IPS-15b (cell line): ENCODE measurements at regions not wholly inside any gene's neighbourhood (a gene's known extent, or its start where the extent isn't known, plus 50 kb on each side); places are given as distances from the start of the nearest gene placed in this dataset.

ENCODE experiments used
- H3K27me3 ChIP-seq: one replicate; pipeline ENCODE4 v1.6.1; 2013; ENCODE audit warnings: low read length; ENCODE audit not compliant: control insufficient read depth, insufficient read depth
- H3K36me3 ChIP-seq: one replicate; pipeline ENCODE4 v1.6.1; 2013; ENCODE audit warnings: low read length; ENCODE audit not compliant: control insufficient read depth, insufficient read depth
- H3K4me1 ChIP-seq: one replicate; pipeline ENCODE4 v1.6.1; 2013; ENCODE audit warnings: mild to moderate bottlenecking, low read length; ENCODE audit not compliant: control insufficient read depth, insufficient read depth
- H3K4me3 ChIP-seq: one replicate; pipeline ENCODE4 v1.5.1; 2013; ENCODE audit warnings: low read depth, low read length
- H3K9ac ChIP-seq: one replicate; pipeline ENCODE4 v1.6.1; 2013; ENCODE audit warnings: low read depth, mild to moderate bottlenecking, low read length
- H3K9me3 ChIP-seq: one replicate; pipeline ENCODE4 v1.6.1; 2013; ENCODE audit warnings: mild to moderate bottlenecking, low read length; ENCODE audit not compliant: control insufficient read depth, insufficient read depth

- no peaks in the 10 kb centered on the region for H3K36me3 ChIP-seq
Measured at GRCh38 chr5:92991581-92992067, 589.4 kb downstream of the NR2F1-AS1 start.

GRCh38 chr5:92990771-92991170, 590.2 kb downstream of the NR2F1-AS1 start:
- H3K9ac ChIP-seq = no peak overlapping the region
- H3K4me1 ChIP-seq = no peaks in the 10 kb centered on the region
- no peaks in the 10 kb centered on the region for H3K9me3 ChIP-seq
- H3K36me3 ChIP-seq = no peaks in the 10 kb centered on the region
- no peaks in the 10 kb centered on the region for H3K27me3 ChIP-seq
- no peak overlapping the region for H3K4me3 ChIP-seq

More at GRCh38 chr5:92991581-92992067, 589.4 kb downstream of the NR2F1-AS1 start:
- Histone ChIP-seq H3K4me3 (no peak overlapping the region), H3K9me3 (no peaks in the 10 kb centered on the region), H3K9ac (no peak overlapping the region), H3K27me3 (no peaks in the 10 kb centered on the region), H3K4me1 (no peaks in the 10 kb centered on the region)

GRCh38 chr5:92981001-92981400, 600.0 kb downstream of the NR2F1-AS1 start:
- Histone ChIP-seq H3K4me1 (no peaks in the 10 kb centered on the region), H3K9me3 (no peaks in the 10 kb centered on the region), H3K9ac (no peak overlapping the region), H3K36me3 (no peaks in the 10 kb centered on the region), H3K27me3 (no peaks in the 10 kb centered on the region), H3K4me3 (no peak overlapping the region)

DNA sequence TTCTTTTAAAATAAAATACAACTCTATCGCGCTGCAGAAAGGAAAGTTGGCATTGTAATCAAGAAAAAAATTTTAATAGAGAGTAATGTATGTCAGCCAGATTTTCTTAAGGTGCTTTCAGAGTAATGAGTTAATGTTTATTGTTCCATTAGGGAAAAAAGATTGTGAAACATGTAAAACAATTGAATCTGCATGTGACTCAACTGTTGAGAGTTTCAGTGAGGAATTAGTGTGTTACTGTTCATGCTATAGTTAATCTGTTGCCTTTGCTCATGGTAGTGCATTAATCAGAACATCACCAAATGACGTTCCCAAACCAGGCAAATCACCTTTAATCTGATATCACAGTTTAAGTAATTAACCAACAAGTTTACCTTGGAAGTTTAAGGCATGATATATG, 600.5 kb downstream of the NR2F1-AS1 start:
- Histone ChIP-seq H3K9me3 (no peaks in the 10 kb centered on the region), H3K36me3 (no peaks in the 10 kb centered on the region), H3K4me1 (no peaks in the 10 kb centered on the region), H3K4me3 (no peak overlapping the region), H3K9ac (no peak overlapping the region), H3K27me3 (no peaks in the 10 kb centered on the region)

- Histone ChIP-seq H3K36me3 (no peaks in the 10 kb centered on the region), H3K9me3 (no peaks in the 10 kb centered on the region), H3K4me1 (no peaks in the 10 kb centered on the region), H3K9ac (no peak overlapping the region), H3K27me3 (no peaks in the 10 kb centered on the region), H3K4me3 (no peak overlapping the region)
Measured at GRCh38 chr5:92979716-92980115, 601.3 kb downstream of the NR2F1-AS1 start.

- Histone ChIP-seq H3K36me3 (no peaks in the 10 kb centered on the region), H3K4me3 (no peak overlapping the region), H3K4me1 (no peaks in the 10 kb centered on the region)
Measured at GRCh38 chr5:92977846-92978540, 603.0 kb downstream of the NR2F1-AS1 start.

GRCh38 chr5:92976156-92976555, 604.9 kb downstream of the NR2F1-AS1 start:
- Histone ChIP-seq H3K9ac (no peak overlapping the region), H3K9me3 (no peaks in the 10 kb centered on the region), H3K27me3 (no peaks in the 10 kb centered on the region), H3K4me3 (no peak overlapping the region), H3K4me1 (no peaks in the 10 kb centered on the region), H3K36me3 (no peaks in the 10 kb centered on the region)

More at GRCh38 chr5:92977846-92978540, 603.0 kb downstream of the NR2F1-AS1 start:
- Histone ChIP-seq H3K27me3 (no peaks in the 10 kb centered on the region), H3K9me3 (no peaks in the 10 kb centered on the region), H3K9ac (no peak overlapping the region)

DNA sequence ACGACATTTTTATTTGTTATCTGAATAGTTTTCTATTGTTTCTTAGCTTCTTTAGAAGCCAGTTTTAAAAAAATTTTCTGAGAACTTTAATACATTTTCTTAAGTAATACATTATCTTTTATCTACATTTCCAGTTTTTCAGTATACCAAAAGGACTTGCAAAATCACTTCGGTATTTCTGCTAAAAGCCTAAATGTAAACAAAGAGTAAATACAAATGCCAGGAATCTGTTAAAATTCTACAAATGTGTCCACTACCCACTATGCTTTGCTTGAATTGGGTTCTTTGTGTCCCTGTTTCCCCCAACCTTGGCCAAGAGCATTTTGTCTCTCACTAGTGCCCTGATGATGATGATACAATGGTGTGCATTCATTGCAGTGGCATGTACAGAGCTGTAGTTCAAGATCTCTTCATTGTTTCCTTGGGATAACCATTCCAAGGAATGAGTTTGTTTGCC, 611.2 kb downstream of the NR2F1-AS1 start:
- H3K9ac ChIP-seq = no peak overlapping the region
- no peaks in the 10 kb centered on the region for H3K36me3 ChIP-seq
- H3K4me3 ChIP-seq = no peak overlapping the region
- no peaks in the 10 kb centered on the region for H3K27me3 ChIP-seq
- no peaks in the 10 kb centered on the region for H3K9me3 ChIP-seq
- H3K4me1 ChIP-seq = no peaks in the 10 kb centered on the region

DNA sequence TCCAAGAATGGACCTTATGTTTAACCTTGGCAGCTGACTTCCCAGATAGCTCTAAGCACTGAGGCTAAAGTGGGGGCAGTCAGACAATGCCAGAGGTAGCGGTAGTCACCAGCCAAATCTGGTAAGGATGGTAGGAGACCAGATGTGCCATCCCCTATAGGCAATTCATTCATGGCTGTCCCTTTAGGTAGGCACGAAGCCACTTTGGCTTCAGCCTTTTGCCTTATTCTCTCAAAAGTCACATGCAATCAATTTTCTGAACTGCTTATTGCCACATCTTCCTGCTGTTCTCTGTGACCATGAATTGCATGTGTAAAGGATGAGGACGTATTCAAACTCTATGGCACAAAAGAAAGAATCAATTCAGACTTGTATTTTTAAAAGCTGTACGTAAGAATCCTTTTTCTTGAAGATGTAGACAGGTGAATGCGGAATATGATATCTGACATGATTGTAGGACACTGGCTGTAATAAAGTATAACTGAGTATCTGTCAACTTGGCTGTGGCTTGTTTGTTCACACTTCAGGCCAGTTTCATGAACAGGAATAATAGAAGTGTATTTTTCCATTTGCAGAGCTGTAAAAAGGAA, 611.7 kb downstream of the NR2F1-AS1 start:
- Histone ChIP-seq H3K36me3 (no peaks in the 10 kb centered on the region), H3K9ac (no peak overlapping the region), H3K4me1 (no peaks in the 10 kb centered on the region), H3K27me3 (no peaks in the 10 kb centered on the region), H3K9me3 (no peaks in the 10 kb centered on the region), H3K4me3 (no peak overlapping the region)

DNA sequence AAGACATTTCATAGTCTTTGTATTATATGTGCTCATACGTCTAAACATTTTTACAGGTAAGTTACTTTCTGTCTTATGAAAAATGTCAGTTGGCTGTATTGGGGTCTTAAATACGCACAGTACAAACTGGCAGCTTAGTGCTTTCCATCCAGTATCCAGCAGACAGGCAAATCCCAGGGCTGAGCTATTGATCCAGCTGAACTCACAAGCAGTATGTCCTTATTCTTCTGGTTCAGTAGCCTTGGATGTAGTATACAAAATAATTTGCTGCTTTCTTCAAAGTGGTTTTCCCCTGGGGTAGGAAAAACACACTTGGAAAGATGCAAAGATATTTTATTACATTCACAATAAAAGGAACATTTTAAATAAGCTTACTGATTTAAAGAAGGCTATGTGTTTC, 617.2 kb downstream of the NR2F1-AS1 start:
- Histone ChIP-seq H3K9ac (no peak overlapping the region), H3K9me3 (no peaks in the 10 kb centered on the region), H3K27me3 (no peaks in the 10 kb centered on the region), H3K4me1 (no peaks in the 10 kb centered on the region), H3K36me3 (no peaks in the 10 kb centered on the region), H3K4me3 (no peak overlapping the region)

- Histone ChIP-seq H3K4me1 (no peaks in the 10 kb centered on the region), H3K9ac (no peak overlapping the region), H3K9me3 (no peaks in the 10 kb centered on the region), H3K4me3 (no peak overlapping the region), H3K27me3 (no peaks in the 10 kb centered on the region), H3K36me3 (no peaks in the 10 kb centered on the region)
Measured at GRCh38 chr5:92962752-92963151, 618.3 kb downstream of the NR2F1-AS1 start.

DNA sequence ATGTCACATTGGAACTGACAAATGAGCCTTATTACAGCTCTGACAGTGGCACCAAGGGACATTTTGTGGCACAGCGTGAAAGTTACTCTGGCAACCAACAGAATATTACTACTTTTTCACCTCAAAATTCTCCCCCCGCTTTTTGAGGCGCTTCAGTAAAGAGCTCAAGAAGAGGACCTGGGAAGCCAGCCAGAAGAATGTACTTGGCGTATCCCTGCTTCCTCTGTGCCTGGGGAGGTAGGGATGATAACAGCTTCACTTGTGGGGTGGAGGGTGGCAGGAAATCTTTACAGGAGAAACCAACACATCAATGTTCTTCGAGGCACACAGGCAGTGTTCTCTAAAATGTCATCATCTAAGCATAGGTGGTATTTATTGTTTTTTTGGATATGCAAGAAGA, 624.1 kb downstream of the NR2F1-AS1 start:
- no peaks in the 10 kb centered on the region for H3K36me3 ChIP-seq
- H3K9me3 ChIP-seq = no peaks in the 10 kb centered on the region
- H3K27me3 ChIP-seq = no peaks in the 10 kb centered on the region
- H3K4me1 ChIP-seq = no peaks in the 10 kb centered on the region
- H3K9ac ChIP-seq = no peak overlapping the region
- H3K4me3 ChIP-seq = no peak overlapping the region
